A673 (cell line): ENCODE measurements at regions not wholly inside any gene's neighbourhood (a gene's known extent, or its start where the extent isn't known, plus 50 kb on each side); places are given as distances from the start of the nearest gene placed in this dataset.

Source experiments
- BruUV-seq: library from RNA; stranded (reverse); fragments of 400-500 nt; replicated peaks from 2 replicates; lab custom pipeline; 2021; lab: Mats Ljungman, UMichigan
- CTCF ChIA-PET: fragments of 300-600 bp; sonication (Branson Sonifier 250); formaldehyde crosslinking; loops from one replicate; lab custom pipeline; 2022; ENCODE audit warnings: antibody characterized with exemption; lab: Charles Lee
- POLR2A ChIA-PET: fragments of 300-600 bp; sonication (Branson Sonifier 250); formaldehyde crosslinking; loops from one replicate; lab custom pipeline; 2022; ENCODE audit warnings: antibody characterized with exemption; ENCODE audit not compliant: low non-redundant PET; lab: Charles Lee
- DNase-seq: peaks from one replicate; pipeline ENCODE4 v3.0.0-alpha.2; 2015; ENCODE audit warnings: low spot score
- H3K27ac ChIP-seq: fragments of 200-600 bp; sonication (generic); 2 replicates; pipeline ENCODE4 v1.5.1; 2016; ENCODE audit warnings: mixed run types, low read depth, mild to moderate bottlenecking, mixed read lengths, antibody characterized with exemption, low read length; ENCODE audit not compliant: poor library complexity, severe bottlenecking
- H3K27me3 ChIP-seq: fragments of 200-600 bp; sonication (generic); replicated peaks from 2 replicates; pipeline ENCODE4 v1.6.1; 2017; ENCODE audit warnings: mixed run types, low read depth, mild to moderate bottlenecking, mixed read lengths, antibody characterized with exemption, low read length; ENCODE audit not compliant: insufficient read depth, poor library complexity
- H3K36me3 ChIP-seq: fragments of 200-600 bp; sonication (generic); 2 replicates; pipeline ENCODE4 v1.6.1; 2016; ENCODE audit warnings: mixed run types, mild to moderate bottlenecking, mixed read lengths, antibody characterized with exemption, low read length; ENCODE audit not compliant: insufficient read depth, poor library complexity, severe bottlenecking
- H3K4me1 ChIP-seq: fragments of 200-600 bp; sonication (generic); 2 replicates; pipeline ENCODE4 v1.6.1; 2017; ENCODE audit warnings: mixed run types, mild to moderate bottlenecking, mixed read lengths, antibody characterized with exemption, low read length; ENCODE audit not compliant: insufficient read depth, poor library complexity, severe bottlenecking
- H3K4me3 ChIP-seq: fragments of 200-600 bp; sonication (generic); 2 replicates; pipeline ENCODE4 v1.5.1; 2016; ENCODE audit warnings: low read depth, mixed run types, mild to moderate bottlenecking, mixed read lengths, low read length; ENCODE audit not compliant: poor library complexity, severe bottlenecking
- H3K9me3 ChIP-seq: fragments of 200-600 bp; sonication (generic); 2 replicates; pipeline ENCODE4 v1.6.1; 2016; ENCODE audit warnings: mixed run types, low read depth, mild to moderate bottlenecking, mixed read lengths, antibody characterized with exemption, low read length; ENCODE audit not compliant: poor library complexity, severe bottlenecking
- EZH2 ChIP-seq: fragments of 200-600 bp; sonication (generic); IDR thresholded peaks from 2 replicates; pipeline ENCODE4 v1.6.1; 2017; ENCODE audit warnings: borderline replicate concordance, low read depth, mild to moderate bottlenecking, mixed read lengths, antibody characterized with exemption, low read length; ENCODE audit not compliant: poor library complexity, severe bottlenecking
- intact Hi-C: fragments of 100-400 bp; cut with micrococcal nuclease; formaldehyde crosslinking; loops from one replicate; pipeline ENCODE4 v1.10.0; 2022; ENCODE audit not compliant: unreplicated experiment
- TF ChIP-seq, protein P1 (sequence below): fragments of 300-800, 200-600 bp; sonication (generic); conservative IDR thresholded peaks from 2 replicates; pipeline ENCODE4 v1.5.1; 2017; ENCODE audit warnings: low read depth, mild to moderate bottlenecking, antibody characterized with exemption, low read length, moderate library complexity, mixed read lengths

GRCh38 chr18:25001803-25002202 is 350.2 kb downstream of the ZNF521 start:
- Histone ChIP-seq H3K4me1 (no peaks in the 10 kb centered on the region), H3K27ac (no peak overlapping the region), H3K4me3 (no peak overlapping the region), H3K27me3 (no peaks in the 10 kb centered on the region), H3K9me3 (no peaks in the 10 kb centered on the region), H3K36me3 (no peaks in the 10 kb centered on the region)
- ChIA-PET POLR2A (no interaction called here), CTCF (no interaction called here)
- TF ChIP-seq, protein P1, sequence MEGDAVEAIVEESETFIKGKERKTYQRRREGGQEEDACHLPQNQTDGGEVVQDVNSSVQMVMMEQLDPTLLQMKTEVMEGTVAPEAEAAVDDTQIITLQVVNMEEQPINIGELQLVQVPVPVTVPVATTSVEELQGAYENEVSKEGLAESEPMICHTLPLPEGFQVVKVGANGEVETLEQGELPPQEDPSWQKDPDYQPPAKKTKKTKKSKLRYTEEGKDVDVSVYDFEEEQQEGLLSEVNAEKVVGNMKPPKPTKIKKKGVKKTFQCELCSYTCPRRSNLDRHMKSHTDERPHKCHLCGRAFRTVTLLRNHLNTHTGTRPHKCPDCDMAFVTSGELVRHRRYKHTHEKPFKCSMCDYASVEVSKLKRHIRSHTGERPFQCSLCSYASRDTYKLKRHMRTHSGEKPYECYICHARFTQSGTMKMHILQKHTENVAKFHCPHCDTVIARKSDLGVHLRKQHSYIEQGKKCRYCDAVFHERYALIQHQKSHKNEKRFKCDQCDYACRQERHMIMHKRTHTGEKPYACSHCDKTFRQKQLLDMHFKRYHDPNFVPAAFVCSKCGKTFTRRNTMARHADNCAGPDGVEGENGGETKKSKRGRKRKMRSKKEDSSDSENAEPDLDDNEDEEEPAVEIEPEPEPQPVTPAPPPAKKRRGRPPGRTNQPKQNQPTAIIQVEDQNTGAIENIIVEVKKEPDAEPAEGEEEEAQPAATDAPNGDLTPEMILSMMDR: no peak
- no peak for TF ChIP-seq EZH2
- intact Hi-C loops: no loop called here
- BruUV-seq: no TSS peak
- no peak for DNase-seq

DNA sequence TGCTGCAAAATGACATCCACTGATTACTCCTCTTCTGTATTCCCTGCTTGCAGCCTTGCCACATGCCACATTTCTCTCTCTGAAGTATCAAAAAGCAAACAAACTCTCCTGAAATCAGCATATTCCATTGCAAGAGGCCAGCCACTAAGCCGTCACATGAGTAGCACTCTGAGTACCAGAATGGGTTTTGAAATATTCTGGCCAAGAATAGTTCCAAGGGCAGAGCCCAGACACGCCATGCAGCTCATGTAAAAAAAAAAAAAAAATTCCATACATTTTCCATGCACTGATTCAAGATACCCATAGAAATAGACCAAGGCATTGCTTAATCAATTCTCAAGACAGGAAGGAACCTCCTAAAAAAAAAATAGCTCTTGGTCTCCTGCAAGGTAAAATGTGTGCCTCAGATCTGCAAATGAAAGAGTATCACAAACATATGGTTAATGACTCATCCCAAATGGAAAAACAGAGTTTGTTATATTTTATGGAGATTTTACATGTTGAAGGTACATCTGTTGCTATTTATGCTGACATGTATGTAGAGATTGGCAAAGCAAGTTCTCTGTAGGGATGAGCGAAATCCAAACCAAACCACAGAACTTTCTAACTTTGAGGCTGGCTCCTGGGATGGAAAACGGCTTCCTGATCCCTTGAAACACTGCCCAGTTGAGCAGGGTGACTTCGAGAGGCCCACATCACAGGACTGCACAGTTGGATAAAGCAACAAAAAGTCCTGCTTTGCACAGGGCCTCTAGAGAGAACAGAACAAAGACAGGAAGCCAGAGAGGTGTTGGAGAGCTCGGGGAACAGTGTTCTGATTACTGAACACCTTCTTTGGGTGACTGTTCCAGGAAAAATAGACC is 346.2 kb downstream of the ZNF521 start:
- ChIA-PET CTCF (no interaction called here), POLR2A (no interaction called here)
- Histone ChIP-seq H3K4me1 (no peaks in the 10 kb centered on the region), H3K4me3 (no peak overlapping the region), H3K27me3 (no peaks in the 10 kb centered on the region), H3K9me3 (no peaks in the 10 kb centered on the region), H3K27ac (no peak overlapping the region), H3K36me3 (no peaks in the 10 kb centered on the region)
- intact Hi-C loops: no loop called here
- TF ChIP-seq, protein P1: no peak
- no peak for TF ChIP-seq EZH2
- DNase-seq: no peak
- no TSS peak for BruUV-seq

DNA sequence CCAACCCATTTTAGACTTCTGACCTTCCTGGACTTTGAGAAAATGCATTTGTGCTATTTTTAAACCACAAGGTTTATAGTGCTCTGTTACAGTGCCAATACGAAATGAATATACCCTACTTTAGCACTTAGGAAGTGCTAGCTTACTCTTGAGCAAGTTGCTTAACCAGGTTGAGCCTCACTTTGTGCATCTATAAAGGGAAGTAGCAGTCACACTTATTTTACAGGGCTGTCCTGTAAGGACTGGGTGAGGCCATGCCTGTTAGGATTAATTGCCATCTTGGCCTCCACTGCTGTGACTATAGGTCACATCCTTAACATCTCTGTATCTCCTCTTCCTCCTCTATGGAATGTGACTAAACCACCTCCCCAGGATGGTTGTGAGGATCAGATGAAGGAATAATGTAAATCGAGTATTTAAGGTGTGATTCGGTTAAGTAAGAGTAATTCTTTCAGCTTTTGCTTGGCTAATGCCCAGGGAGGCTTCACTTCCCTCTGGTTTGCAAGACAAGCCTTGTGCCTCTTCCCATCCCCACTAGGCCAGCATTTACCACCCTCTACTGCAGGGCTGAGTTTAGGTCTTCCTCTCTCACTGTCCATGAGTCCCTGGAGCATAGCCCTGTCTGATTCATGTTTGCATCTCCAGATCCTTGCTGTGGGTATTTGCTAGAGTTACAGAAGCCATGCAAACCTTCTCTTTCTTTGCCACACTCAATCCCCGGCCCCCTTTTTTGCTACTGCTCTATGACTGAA is 341.2 kb downstream of the ZNF521 start:
- H3K9me3 ChIP-seq: no peaks in the 10 kb centered on the region
- CTCF ChIA-PET: no interaction called here
- TF ChIP-seq, protein P1: no peak
- no peak for TF ChIP-seq EZH2
- no peak overlapping the region for H3K27ac ChIP-seq
- no peaks in the 10 kb centered on the region for H3K27me3 ChIP-seq
- H3K36me3 ChIP-seq: no peaks in the 10 kb centered on the region
- no TSS peak for BruUV-seq
- DNase-seq: no peak
- no peaks in the 10 kb centered on the region for H3K4me1 ChIP-seq
- intact Hi-C loops: no loop called here
- POLR2A ChIA-PET: no interaction called here
- H3K4me3 ChIP-seq: no peak overlapping the region
